Hematopoietic multipotent progenitor cell treated with erythropoietin and hydrocortisone succinate and interleukin-3 and kit ligand, for 6 days (in vitro differentiated cells): ENCODE measurements at regions not wholly inside any gene's neighbourhood (a gene's known extent, or its start where the extent isn't known, plus 50 kb on each side); places are given as distances from the start of the nearest gene placed in this dataset.
"Not testable (repeated sequence)": the region's sequence is repeated elsewhere in the genome, so short reads cannot be mapped to it uniquely, and the experiment has no call there.

ENCODE experiments used
- DNase-seq: peaks from one replicate; pipeline ENCODE4 v3.0.0-alpha.2; 2015

DNA sequence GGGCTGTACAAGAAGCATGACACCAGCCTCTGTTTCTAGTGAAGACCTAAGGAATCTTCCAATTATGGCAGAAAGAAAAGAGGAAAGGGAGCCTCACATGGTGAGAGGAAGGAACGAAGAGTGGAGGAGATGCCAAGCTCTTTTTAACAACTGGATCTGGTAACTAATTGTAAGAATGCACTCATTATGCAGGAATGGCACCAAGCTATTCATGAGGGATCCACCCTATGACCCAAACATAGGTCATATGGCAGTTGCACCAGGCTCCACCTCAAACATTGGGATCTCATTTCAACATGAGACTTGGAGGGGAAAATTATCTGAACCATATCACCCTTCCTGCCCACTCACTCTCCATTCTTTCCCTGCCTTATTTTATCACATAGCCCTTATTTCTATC, 496.0 kb upstream of the SPTLC3 start:
- DNase-seq, result no peak

DNA sequence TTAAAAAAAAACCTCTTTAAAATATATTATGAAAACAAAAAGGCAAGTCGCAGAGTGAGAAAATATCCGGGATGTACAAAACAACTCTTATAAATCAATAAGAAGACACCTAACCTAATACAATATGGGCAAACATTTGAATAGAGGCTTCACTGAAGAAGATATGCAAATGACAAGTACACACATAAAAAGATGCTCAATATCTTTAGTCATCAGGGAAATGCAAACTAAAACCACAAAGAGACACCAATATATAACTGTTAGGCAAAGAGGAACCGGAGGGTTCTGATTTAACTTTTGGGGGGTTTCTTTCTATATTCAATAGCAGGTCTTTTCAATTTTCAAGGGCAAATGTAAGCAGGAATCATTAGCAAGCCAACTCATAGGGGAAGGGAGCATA, 480.7 kb upstream of the SPTLC3 start:
- no peak for DNase-seq

DNA sequence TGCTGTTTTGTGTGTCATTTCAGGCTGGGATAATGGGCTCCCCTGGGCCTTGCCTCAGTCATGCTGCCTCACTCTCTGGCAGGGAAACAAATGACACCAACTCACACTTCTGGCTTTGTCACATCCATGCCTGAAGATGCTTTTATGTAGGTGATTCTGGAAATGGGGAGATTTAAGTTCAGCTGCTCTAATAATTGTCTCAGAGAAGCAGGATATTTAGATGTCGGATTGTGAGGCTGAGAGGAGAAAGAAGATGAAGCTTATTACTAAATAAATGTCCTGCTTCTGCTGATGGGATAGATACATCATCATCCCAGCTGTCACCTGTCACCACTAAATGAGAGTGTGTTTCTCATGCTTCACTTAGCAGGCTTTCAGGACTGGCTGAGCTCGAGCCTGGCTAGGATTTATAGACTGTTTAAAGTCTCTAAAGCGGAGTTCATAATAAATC, 480.2 kb upstream of the SPTLC3 start:
- no peak for DNase-seq

DNA sequence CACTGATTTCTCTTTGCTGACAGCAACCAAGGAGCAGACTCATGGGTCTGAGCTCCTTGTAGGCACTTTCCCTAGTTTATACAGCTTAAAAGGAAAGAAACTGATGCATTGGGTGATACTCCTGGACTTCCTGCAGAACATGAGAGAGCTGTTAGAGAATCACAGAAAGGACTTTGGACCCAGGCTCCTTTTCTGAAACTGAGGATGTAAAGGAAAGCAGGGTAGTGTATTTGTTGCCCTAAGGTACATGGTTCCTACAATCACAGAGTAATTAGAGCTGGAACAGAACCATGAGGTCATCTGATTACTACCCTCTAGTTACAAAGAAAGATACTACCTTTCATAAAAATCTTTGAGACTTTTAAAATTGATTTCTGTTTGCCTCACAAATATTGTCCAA, 477.1 kb upstream of the SPTLC3 start:
- DNase-seq, result no peak

DNA sequence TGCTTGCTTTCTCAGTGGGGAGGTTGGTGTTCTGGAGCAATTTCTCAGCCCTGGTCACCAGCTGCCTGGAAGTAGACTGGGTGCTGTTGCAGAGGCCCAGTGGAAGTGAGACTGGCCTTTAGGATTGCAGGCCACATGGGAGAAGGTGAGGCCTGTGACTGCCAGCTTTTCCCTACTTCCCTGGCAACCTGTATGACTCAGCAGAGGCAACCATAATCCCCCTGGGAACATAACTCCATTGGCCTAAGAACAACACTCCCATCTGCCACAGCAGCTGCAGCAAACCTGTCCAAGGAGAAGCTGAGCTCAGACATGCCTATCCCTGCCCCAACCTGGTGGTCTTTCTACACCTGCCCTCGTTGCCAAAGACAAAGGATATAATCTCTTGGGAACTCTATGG, 473.5 kb upstream of the SPTLC3 start:
- DNase-seq, result no peak

DNA sequence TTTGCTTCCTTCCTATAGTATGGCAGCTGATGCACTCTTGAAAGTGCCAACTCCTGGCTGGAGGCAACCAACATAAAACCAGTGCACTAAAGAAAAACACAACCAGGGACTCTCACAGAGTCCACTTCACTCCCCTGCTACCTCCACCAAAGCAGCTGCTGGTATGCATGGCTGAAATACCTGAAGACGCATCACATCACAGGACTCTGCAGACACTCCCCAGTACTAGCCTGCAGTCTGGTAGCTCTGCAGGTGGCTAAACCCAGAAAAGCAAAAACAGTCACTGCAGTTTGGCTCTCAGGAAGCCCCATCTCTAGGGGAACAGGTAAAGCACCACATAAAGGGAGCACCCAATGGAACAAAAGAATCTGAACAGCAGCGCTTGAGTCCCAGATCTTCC, 473.0 kb upstream of the SPTLC3 start:
- DNase-seq, result no peak

DNA sequence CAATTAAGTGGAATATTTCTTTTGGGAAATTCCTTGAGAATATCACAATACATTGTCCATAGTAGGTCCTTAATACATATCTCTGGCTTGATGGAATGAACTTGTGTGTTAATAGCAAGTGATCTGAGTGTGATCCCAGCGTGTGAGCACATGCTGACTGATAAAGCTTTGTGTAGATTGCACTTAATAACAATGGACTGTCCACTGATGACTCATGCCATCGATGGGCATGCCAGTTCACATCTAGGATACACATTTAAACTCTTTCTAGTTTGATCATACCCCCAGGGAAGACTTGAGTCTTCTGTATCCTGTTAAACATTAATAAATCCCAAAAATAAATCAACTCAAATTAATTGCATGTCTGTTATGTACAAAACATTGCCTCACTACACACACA, 454.3 kb upstream of the SPTLC3 start:
- no peak for DNase-seq

DNA sequence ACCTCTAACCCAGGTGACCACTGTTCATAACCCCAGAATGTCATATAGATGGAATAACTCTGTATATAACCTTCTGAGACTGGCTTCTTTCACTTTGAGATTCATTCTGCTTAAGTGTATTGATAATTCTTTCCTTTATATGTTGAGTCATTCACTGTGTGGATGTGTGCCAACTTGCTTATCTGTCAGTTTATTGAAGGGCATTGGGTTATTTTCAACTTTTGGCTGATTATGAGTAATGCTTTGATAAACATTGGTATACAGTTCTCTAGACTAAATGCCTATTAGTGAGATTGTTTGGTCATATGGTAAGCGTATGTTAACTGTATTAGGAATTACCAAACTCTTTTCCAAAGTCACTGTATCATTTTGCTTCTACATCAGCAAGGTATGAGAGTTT, 453.4 kb upstream of the SPTLC3 start:
- DNase-seq, result peak; percentile 6

DNA sequence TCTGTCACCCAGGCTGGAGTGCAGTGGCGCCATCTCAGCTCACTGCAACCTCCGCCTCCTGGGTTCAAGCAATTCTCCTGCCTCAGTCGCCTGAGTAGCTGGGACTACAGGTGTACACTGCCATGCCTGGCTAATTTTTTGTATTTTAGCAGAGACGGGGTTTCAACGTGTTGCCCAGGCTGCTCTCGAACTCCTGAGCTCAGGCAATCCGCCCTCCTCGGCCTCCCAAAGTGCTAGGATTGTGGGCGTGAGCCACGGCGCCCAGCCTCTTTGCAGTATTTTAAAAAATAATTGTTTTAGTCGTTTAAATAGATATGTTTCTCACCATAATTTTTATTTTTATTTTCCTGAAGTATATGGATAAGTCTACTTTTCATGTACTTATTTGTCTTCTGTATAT, 452.9 kb upstream of the SPTLC3 start:
- not testable (repeated sequence) for DNase-seq

DNA sequence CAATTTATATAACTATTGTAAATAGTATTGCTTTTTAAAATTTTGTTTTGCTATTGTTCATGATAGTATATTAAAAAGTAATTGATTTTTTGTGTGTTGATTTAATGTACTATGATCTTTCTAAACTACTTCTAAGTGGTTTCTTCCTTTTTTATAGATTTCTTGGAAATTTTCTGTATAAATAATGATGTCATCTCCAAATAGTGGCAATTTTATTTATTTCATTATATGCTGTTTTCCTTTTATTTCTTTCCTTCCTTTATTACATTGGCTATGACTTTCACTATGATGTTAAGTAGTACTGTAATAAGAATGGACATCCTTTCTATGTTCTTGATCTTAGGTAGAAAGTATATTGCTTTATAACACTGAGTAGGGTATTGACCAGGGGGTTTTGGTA, 451.5 kb upstream of the SPTLC3 start:
- DNase-seq, result no peak

DNA sequence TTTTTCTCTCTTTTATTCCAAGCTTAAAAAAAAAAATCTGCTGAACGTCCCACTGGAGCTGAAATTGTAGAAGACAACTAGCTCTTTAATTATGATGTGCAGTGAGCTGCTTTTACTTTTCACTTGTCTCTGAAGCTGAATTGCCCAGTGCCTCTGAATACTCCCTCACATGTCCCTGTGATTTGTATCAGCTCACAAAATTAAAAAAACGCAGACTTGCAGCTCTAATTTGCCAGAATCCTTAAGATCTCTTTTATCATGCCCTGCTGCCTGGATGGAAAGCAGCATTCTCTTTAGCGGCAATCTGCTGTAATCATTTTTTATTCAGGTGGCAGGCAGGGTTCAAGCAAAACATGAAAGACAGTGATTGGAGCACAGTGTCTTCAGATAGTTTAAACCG, 443.8 kb upstream of the SPTLC3 start:
- DNase-seq, result no peak

DNA sequence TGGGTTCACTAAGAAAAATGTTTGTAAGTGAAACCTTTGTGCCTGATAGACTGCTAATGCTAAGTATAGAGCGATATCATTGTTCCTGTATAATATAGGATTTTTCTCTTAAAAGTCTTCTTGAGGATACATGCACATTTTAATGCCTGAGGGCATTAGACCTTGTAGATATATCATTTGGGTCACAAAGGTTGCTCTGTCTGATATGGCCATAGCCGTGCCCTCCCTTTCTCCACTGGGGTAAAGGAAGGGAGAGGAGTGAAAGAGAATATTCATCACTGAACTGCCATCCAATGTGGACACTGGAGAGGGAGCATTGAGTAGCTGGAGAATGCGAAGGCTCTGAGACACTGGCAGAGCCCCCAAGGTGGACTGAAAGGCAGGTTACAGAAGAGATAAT, 442.2 kb upstream of the SPTLC3 start:
- no peak for DNase-seq

DNA sequence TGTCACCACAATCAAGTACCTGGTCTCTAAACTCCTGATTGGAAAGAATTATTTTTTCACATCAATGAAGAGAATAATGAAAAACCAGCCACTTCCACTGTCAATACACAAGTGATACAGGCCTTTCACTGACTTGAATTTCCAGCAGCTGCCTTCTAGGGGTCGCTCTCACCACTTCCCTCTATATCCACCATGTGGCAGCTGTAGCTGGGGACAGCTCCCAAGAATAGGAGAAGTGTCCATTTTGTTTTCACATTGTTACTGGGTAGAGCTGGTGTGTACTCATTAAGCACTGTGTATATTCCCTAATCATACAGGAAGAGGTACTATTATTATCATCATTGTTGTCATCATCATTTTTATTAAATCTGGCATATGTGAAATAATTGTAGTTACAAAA, 438.4 kb upstream of the SPTLC3 start:
- DNase-seq, result peak; percentile 22

DNA sequence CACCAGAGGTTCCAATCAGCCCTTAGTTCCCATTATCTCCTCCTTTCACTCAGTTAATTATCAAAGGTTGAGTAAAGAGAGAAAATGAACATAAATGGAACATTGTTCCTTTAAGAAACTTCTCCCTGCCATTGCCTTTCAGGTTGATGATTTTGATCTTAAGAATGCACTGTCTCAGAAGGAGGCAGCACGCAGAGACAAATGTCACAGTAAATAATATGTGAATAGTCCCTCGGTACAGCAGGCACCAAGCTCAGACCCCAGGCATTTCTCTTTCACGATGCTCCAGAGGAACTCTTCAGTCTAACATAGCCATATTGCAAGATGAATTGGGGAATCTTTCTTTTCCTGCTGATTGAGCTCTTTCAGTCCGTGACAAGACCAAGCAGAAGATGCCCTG, 435.3 kb upstream of the SPTLC3 start:
- DNase-seq, result no peak

DNA sequence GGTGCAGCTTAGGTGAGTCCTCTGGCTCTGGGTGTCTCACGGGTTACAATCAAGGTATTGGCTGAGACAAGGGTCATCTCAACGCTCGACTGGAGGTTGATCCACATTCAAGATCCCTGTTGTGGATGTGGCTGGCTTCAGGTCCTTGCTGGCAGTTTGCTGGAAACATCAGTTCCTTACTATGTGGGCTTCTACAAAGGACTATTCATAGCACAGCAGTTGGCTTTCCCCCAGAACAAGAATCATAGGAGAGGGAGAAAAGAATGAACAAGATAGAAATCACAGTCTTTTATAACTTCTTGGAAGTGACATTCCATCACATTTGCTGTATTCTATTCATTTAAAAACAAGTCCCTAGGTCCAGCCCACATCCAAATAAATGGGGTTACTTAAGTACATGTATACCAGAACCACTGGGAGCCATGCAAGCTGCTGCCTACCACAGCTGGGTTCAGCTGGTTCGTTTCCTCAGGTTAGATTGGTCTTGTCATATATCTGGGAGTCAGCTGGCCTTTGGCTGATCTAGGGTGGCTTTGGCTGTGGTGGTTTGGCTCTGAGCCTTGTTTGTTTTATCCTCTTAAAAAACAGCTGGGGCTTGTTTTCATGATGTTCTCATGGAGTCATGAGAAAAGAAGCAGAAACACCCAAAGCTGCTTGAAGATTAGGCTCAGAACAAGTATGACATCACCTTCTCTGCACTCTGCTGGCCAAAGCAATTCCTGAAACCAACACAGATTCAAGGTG, 433.2 kb upstream of the SPTLC3 start:
- DNase-seq, result no peak

DNA sequence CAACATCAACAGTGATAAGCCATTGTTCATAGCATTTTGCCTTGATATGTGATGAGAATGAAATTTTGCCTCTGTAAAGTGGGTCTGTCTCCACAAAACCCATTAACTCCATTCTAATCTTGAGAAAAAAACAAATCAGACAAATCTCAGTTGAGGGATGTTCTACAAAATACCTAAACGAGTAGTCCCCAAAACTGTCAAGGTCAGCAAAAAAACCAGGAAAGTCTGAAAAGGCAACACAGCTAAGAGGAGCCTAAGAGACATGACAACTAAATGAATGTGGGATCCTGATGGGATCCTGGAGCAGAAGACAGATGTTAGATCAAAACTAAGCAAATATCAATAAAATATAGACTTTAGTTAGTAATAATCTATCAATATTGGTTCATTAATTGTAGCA, 431.6 kb upstream of the SPTLC3 start:
- no peak for DNase-seq

DNA sequence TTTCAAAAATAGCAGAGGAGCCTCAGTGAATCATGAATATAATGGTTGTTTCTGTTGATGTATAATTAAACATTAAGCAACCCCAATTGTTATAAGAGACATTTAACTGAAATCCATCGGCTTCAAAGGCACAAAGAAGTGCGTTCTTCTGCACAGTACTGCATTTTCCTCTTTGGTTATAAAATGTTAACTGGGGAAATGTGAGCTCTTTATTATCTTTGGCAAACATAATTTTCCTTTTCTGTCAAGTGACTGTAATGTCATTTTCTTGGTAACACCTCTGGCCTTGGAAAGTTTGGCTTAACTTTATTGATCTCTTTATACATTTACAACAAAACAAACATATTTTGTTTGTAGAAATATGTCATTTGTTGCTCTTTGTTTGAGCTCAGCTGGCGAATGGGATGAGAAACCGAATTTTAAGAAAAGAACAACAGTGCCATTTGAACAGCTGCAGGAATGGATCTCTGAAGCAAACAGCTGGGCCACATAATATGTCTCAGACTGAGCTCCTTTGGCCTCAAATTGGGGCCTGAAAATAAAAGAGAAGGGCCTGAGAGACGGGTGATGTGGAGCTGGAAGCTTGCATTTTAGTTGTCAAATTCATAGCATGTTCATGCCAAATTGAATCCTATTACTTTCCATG, 427.0 kb upstream of the SPTLC3 start:
- DNase-seq, result no peak

DNA sequence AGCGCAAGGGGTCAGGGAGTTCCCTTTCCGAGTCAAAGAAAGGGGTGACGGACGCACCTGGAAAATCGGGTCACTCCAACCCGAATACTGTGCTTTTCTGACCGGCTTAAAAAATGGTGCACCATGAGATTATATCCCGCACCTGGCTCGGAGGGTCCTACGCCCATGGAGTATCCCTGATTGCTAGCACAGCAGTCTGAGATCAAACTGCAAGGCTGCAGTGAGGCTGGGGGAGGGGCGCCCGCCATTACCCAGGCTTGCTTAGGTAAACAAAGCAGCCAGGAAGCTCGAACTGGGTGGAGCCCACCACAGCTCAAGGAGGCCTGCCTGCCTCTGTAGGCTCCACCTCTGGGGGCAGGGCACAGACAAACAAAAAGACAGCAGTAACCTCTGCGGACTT, 426.1 kb upstream of the SPTLC3 start:
- DNase-seq, result not testable (repeated sequence)

DNA sequence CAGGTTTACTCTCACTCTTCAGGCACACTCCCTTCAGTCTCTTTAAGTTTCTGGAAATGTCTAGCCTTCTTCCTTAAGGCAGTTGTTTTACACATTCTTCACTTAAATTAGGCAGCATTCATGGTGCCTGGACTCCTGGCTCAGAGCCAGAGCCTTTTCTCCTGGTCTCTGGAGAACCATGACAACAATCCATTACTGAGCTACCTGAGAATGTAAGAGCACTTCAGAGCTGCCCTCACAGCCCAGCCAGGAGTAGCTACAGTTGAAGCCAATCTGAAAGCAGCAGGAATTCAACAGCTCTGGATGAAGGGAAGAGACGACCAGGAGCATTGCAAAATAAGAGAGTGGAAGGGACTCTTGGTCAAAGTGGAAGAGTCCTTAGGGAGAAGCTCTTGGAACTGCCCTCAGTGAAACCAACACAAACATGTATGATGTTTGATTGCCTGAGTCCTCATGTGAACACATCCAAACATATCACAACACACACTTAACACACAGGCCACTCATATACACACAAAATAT, 416.8 kb upstream of the SPTLC3 start:
- DNase-seq, result no peak

DNA sequence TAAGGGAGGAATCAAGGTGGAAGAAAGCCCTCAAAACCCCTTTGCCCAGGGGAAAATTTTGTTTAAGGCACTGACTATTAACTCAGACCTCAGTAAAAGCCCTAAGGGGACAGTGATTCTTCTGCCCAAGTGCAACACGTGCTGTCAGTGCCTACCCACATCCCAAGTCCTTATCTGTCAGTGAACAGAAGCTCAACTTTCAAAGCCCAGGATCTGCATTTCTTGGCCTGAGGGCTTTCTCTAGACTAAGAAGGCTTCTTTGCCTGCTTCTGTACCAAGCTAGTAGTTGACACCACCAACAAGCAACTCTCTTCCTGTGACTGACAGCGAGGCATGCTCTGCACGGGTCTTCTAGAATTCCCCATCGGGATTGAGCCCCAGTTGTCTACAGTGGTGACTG, 416.0 kb upstream of the SPTLC3 start:
- DNase-seq, result no peak

DNA sequence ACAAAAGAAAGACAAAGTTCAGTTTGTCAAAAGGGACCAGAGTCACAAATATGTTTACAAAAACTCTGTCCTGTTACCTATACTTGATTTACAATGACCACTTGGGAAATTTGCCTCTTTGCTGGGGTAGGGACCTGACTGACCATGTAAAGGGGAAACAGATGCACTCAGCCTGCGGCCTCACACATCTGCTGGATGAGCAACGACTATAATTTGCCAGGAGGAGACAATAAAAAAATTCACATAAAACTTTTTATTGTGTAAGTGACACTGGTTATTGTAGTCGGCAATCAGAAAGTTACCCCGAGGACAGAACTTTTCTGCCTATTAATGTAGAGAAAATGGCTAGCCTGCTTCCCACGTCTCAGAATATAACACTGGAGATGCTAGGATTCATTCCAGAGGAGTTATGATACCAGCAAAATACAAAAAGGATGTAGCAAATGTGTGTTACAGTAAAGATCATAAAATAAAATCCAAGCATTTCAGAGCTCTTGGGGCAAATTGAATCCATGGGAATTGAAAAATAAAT, 415.4 kb upstream of the SPTLC3 start:
- no peak for DNase-seq

DNA sequence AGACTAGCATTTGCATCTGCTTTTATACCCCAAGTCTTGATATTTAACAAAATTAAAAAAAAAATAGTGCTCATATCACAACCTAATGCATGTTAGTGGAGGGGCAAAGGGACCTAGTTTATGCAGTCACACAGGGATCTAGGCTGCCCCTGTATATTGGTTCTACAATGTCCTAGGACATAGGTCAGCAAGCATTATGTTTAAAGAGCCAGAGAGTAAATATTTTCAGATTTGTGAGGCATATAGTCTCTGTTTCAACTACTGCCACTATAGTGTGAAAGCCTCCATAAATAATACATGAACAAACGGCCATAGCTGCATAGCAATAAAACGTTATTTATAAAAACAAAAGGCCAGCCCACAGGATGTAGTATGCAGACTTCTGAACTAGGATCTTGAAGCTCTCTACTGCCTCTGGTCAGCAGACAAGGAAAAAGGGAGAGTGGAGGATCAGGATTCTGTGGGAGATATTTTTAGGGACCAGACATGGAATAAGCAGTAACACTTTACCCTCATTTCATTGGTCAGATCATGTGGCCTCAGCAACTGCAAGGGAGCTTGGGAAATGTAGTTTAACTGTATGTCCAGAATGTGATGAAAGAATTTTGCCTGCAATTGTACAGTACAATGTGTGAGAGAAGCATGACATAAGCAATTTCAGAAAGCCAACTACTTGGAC, 414.2 kb upstream of the SPTLC3 start:
- no peak for DNase-seq

DNA sequence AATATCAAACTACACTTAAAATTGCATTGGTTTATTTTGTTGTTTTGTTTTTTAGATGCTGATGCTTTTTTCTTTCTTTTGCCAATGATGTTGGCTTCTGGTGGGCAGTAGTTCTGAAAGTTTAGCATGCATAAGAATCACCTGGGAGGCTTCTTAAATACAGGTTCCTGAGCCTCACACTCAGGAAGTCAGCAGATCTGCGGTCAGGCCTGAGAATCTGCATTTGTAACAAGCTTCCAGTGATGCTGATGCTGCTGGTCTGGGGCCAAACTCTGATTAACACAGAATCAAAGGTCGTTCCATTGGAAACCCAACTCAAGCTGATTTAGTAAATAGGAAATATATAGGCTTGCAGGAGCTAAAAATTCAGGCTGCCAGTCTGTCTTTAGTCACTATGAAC, 412.9 kb upstream of the SPTLC3 start:
- no peak for DNase-seq

DNA sequence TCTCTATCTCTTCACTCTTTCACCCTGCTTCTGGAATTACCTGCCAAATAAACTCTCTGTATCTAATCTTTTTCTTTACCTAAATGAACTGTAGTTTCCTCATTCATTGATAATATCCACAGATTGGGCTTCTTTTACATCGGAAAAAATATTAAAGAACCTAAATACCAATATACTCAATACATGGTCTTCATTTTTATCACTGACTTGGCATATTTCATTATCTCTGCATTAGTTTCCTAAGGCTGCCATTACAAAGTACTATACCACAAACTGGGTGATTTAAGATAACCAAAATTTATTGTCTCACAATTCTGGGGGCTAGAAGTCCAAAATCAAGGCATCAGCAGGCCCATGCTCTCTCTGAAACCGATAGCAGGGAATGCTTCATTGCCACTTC, 411.9 kb upstream of the SPTLC3 start:
- no peak for DNase-seq
